ENCODE measurements at regions not wholly inside any gene's neighbourhood (a gene's known extent, or its start where the extent isn't known, plus 50 kb on each side); places are given as distances from the start of the nearest gene placed in this dataset.
A peak's percentile ranks its signal among the peaks of the same experiment; 100 is the strongest.
"Not testable (repeated sequence)": the region's sequence is repeated elsewhere in the genome, so short reads cannot be mapped to it uniquely, and the experiment has no call there.

- no peaks in the 10 kb centered on the region for H3K9me3 Mint-ChIP-seq
- peaks cover 2% of the 10 kb centered on the region for H3K36me3 Mint-ChIP-seq (ENCODE audit: low read depth)
- no peak overlapping the region for H3K27ac Mint-ChIP-seq
- intact Hi-C loops (cut with micrococcal nuclease): no loop called here
- no peak overlapping the region for H3K4me3 Mint-ChIP-seq
- peaks cover 27% of the 10 kb centered on the region for H3K4me1 Mint-ChIP-seq
- H3K27me3 Mint-ChIP-seq: peaks cover 16% of the 10 kb centered on the region
- DNase-seq: no peak
These were observed 164.0 kb downstream of the FASLG start for GRCh38 chr1:172822886-172823285.

- H3K27me3 Mint-ChIP-seq: peaks cover 16% of the 10 kb centered on the region
- no peaks in the 10 kb centered on the region for H3K9me3 Mint-ChIP-seq
- peaks cover 2% of the 10 kb centered on the region for H3K36me3 Mint-ChIP-seq (ENCODE audit: low read depth)
- H3K27ac Mint-ChIP-seq: no peak overlapping the region
- DNase-seq: no peak
- peaks cover 23% of the 10 kb centered on the region for H3K4me1 Mint-ChIP-seq
- intact Hi-C loops (cut with micrococcal nuclease): no loop called here
- no peak overlapping the region for H3K4me3 Mint-ChIP-seq
These were observed 164.6 kb downstream of the FASLG start for GRCh38 chr1:172823534-172823933.

GRCh38 chr1:172824209-172824608 is 165.3 kb downstream of the FASLG start:
- H3K9me3 Mint-ChIP-seq: no peaks in the 10 kb centered on the region
- DNase-seq: no peak
- intact Hi-C loops (cut with micrococcal nuclease): no loop called here
- peaks cover 2% of the 10 kb centered on the region for H3K36me3 Mint-ChIP-seq (ENCODE audit: low read depth)
- peaks cover 16% of the 10 kb centered on the region for H3K4me1 Mint-ChIP-seq
- peaks cover 16% of the 10 kb centered on the region for H3K27me3 Mint-ChIP-seq
- no peak overlapping the region for H3K27ac Mint-ChIP-seq
- H3K4me3 Mint-ChIP-seq: no peak overlapping the region

GRCh38 chr1:172826096-172826741 is 167.3 kb downstream of the FASLG start:
- peaks cover 4% of the 10 kb centered on the region for H3K4me1 Mint-ChIP-seq
- H3K9me3 Mint-ChIP-seq: no peaks in the 10 kb centered on the region
- no peaks in the 10 kb centered on the region for H3K36me3 Mint-ChIP-seq (ENCODE audit: low read depth)
- H3K27me3 Mint-ChIP-seq: peaks cover 28% of the 10 kb centered on the region
- DNase-seq: no peak
- H3K4me3 Mint-ChIP-seq: no peak overlapping the region
- intact Hi-C loops (cut with micrococcal nuclease): loop anchor here (5.0 kb wide), 1 partner anchor 371 kb away; no protein-coding TSS in a partner anchor
- no peak overlapping the region for H3K27ac Mint-ChIP-seq

GRCh38 chr1:172827301-172827700 is 168.4 kb downstream of the FASLG start:
- no peaks in the 10 kb centered on the region for H3K9me3 Mint-ChIP-seq
- peaks cover 30% of the 10 kb centered on the region for H3K27me3 Mint-ChIP-seq
- H3K4me3 Mint-ChIP-seq: no peak overlapping the region
- H3K4me1 Mint-ChIP-seq: no peaks in the 10 kb centered on the region
- DNase-seq: no peak
- H3K27ac Mint-ChIP-seq: no peak overlapping the region
- H3K36me3 Mint-ChIP-seq (ENCODE audit: low read depth): no peaks in the 10 kb centered on the region
- intact Hi-C loops (cut with micrococcal nuclease): loop anchor here (5.0 kb wide), 1 partner anchor 370 kb away; no protein-coding TSS in a partner anchor

- Mint-ChIP-seq H3K9me3 (no peaks in the 10 kb centered on the region), H3K27me3 (peaks cover 30% of the 10 kb centered on the region), H3K36me3 (ENCODE audit: low read depth) (no peaks in the 10 kb centered on the region), H3K4me1 (no peaks in the 10 kb centered on the region), H3K27ac (no peak overlapping the region), H3K4me3 (no peak overlapping the region)
- no peak for DNase-seq
- intact Hi-C loops (cut with micrococcal nuclease): loop anchor here (5.0 kb wide), 1 partner anchor 369 kb away; no protein-coding TSS in a partner anchor
These were observed 168.9 kb downstream of the FASLG start for GRCh38 chr1:172827841-172828240.

- intact Hi-C loops (cut with micrococcal nuclease): loop anchor here (10.0 kb wide), 2 partner anchors 157 to 573 kb away; no protein-coding TSS in a partner anchor
- Mint-ChIP-seq H3K4me1 (peaks cover 11% of the 10 kb centered on the region), H3K27ac (no peak overlapping the region), H3K9me3 (no peaks in the 10 kb centered on the region), H3K4me3 (no peak overlapping the region), H3K27me3 (peaks cover 55% of the 10 kb centered on the region), H3K36me3 (ENCODE audit: low read depth) (no peaks in the 10 kb centered on the region)
- no peak for DNase-seq
These were observed 173.3 kb downstream of the FASLG start for GRCh38 chr1:172832006-172832725.

- H3K27me3 Mint-ChIP-seq: peaks cover 57% of the 10 kb centered on the region
- H3K36me3 Mint-ChIP-seq (ENCODE audit: low read depth): no peaks in the 10 kb centered on the region
- H3K4me1 Mint-ChIP-seq: peaks cover 23% of the 10 kb centered on the region
- no peak overlapping the region for H3K4me3 Mint-ChIP-seq
- no peak overlapping the region for H3K27ac Mint-ChIP-seq
- no peak for DNase-seq
- no peaks in the 10 kb centered on the region for H3K9me3 Mint-ChIP-seq
- intact Hi-C loops (cut with micrococcal nuclease): loop anchor here (10.0 kb wide), 2 partner anchors 159 to 571 kb away; no protein-coding TSS in a partner anchor
These were observed 175.1 kb downstream of the FASLG start for GRCh38 chr1:172833954-172834353.

GRCh38 chr1:172834609-172835008 is 175.7 kb downstream of the FASLG start:
- intact Hi-C loops (cut with micrococcal nuclease): loop anchor here (5.0 to 10.0 kb wide), 4 partner anchors 160 to 570 kb away; no protein-coding TSS in a partner anchor
- no peaks in the 10 kb centered on the region for H3K9me3 Mint-ChIP-seq
- peaks cover 24% of the 10 kb centered on the region for H3K4me1 Mint-ChIP-seq
- H3K4me3 Mint-ChIP-seq: no peak overlapping the region
- no peaks in the 10 kb centered on the region for H3K36me3 Mint-ChIP-seq (ENCODE audit: low read depth)
- DNase-seq: no peak
- peaks cover 56% of the 10 kb centered on the region for H3K27me3 Mint-ChIP-seq
- no peak overlapping the region for H3K27ac Mint-ChIP-seq

- Mint-ChIP-seq H3K27me3 (peaks cover 52% of the 10 kb centered on the region), H3K27ac (no peak overlapping the region), H3K36me3 (ENCODE audit: low read depth) (no peaks in the 10 kb centered on the region), H3K4me1 (peaks cover 24% of the 10 kb centered on the region), H3K4me3 (no peak overlapping the region), H3K9me3 (no peaks in the 10 kb centered on the region)
- no peak for DNase-seq
- intact Hi-C loops (cut with micrococcal nuclease): loop anchor here (5.0 to 10.0 kb wide), 4 partner anchors 161 to 569 kb away; no protein-coding TSS in a partner anchor
These were observed 176.9 kb downstream of the FASLG start for GRCh38 chr1:172835834-172836233.

- peaks cover 28% of the 10 kb centered on the region for H3K4me1 Mint-ChIP-seq
- no peaks in the 10 kb centered on the region for H3K9me3 Mint-ChIP-seq
- peaks cover 54% of the 10 kb centered on the region for H3K27me3 Mint-ChIP-seq
- H3K4me3 Mint-ChIP-seq: no peak overlapping the region
- H3K36me3 Mint-ChIP-seq (ENCODE audit: low read depth): no peaks in the 10 kb centered on the region
- peak; percentile 79 for DNase-seq
- H3K27ac Mint-ChIP-seq: peak overlapping the region; percentile 38
- intact Hi-C loops (cut with micrococcal nuclease): loop anchor here (1.0 to 10.0 kb wide), 9 partner anchors 19 to 567 kb away; no protein-coding TSS in a partner anchor
These were observed 179.1 kb downstream of the FASLG start for GRCh38 chr1:172837816-172838679.

GRCh38 chr1:172838680-172839313 is 179.9 kb downstream of the FASLG start:
- Mint-ChIP-seq H3K27ac (no peak overlapping the region), H3K36me3 (ENCODE audit: low read depth) (no peaks in the 10 kb centered on the region)

GRCh38 chr1:172839639-172840038 is 180.7 kb downstream of the FASLG start:
- Mint-ChIP-seq H3K27me3 (peaks cover 48% of the 10 kb centered on the region), H3K4me1 (peaks cover 32% of the 10 kb centered on the region)
- peak; percentile 29 for DNase-seq
- not testable (repeated sequence) for H3K9me3 Mint-ChIP-seq; H3K27ac Mint-ChIP-seq; H3K36me3 Mint-ChIP-seq (ENCODE audit: low read depth); H3K4me3 Mint-ChIP-seq
- intact Hi-C loops (cut with micrococcal nuclease): loop anchor here (2.0 to 10.0 kb wide), 8 partner anchors 21 to 565 kb away; no protein-coding TSS in a partner anchor

More at GRCh38 chr1:172838680-172839313, 179.9 kb downstream of the FASLG start:
- peak overlapping the region; percentile 0 for H3K4me3 Mint-ChIP-seq
- intact Hi-C loops (cut with micrococcal nuclease): loop anchor here (1.0 to 10.0 kb wide), 9 partner anchors 20 to 566 kb away; no protein-coding TSS in a partner anchor
- H3K9me3 Mint-ChIP-seq: no peaks in the 10 kb centered on the region
- H3K4me1 Mint-ChIP-seq: peaks cover 27% of the 10 kb centered on the region
- peaks cover 50% of the 10 kb centered on the region for H3K27me3 Mint-ChIP-seq
- no peak for DNase-seq
